ENCODE measurements at regions not wholly inside any gene's neighbourhood (a gene's known extent, or its start where the extent isn't known, plus 50 kb on each side); places are given as distances from the start of the nearest gene placed in this dataset.

GRCh38 chr7:19404912-19405329 lies 259.7 kb upstream of the FERD3L start:
- Histone ChIP-seq H4K8ac (ENCODE audit: low read depth in 2 of 2, low read length in 2 of 2) (peak overlapping the region in 1 of 2 experiments; percentile 44; a peak in 2 of 4 replicates), H3K9me1 (ENCODE audit: insufficient read depth, low read length) (no peaks in the 10 kb centered on the region), H2BK5ac (ENCODE audit: low read depth, low read length, poor library complexity, severe bottlenecking) (peak overlapping the region; percentile 92), H3K4me2 (ENCODE audit: low read depth, low read length) (peak overlapping the region; percentile 71), H3K27me3 (ENCODE audit: control insufficient read depth, insufficient read depth, low read length) (no peaks in the 10 kb centered on the region), H3K18ac (ENCODE audit: low read depth, low read length) (peak overlapping the region; percentile 71), H2BK20ac (ENCODE audit: low read depth, low read length) (0 out of 2 replicates have a peak overlapping the region, but pooled peaks have one; percentile 6), H3K36me3 (ENCODE audit: control insufficient read depth, insufficient read depth, low read length) (no peaks in the 10 kb centered on the region), H2BK120ac (ENCODE audit: low read depth, low read length) (peak overlapping the region; percentile 57), H3K4me3 (ENCODE audit: insufficient read depth, low read depth, low read length) (no peak overlapping the region), H3K4ac (ENCODE audit: low read depth, low read length) (peak overlapping the region; percentile 16; the same call in 1 of the 2 replicates), H2AFZ (replicated peaks; ENCODE audit: low read length, poor library complexity) (no peak overlapping the region), H3K9me3 (ENCODE audit: control insufficient read depth, insufficient read depth, low read length) (no peaks in the 10 kb centered on the region), H2BK15ac (ENCODE audit: low read depth, low read length) (no peak overlapping the region), H4K5ac (ENCODE audit: low read depth, low read length) (peak overlapping the region; percentile 34; the same call in 1 of the 2 replicates), H3K9ac (ENCODE audit: low read depth, low read length) (no peak overlapping the region; the same call in 1 of the 2 replicates), H2AK5ac (ENCODE audit: low read depth, low read length) (0 out of 2 replicates have a peak overlapping the region, but pooled peaks have one; percentile 2), H3K23ac (ENCODE audit: low read depth, low read length) (no peak overlapping the region), H3K14ac (replicated peaks; ENCODE audit: low read depth, low read length) (no peak overlapping the region), H2AK9ac (replicated peaks; ENCODE audit: low read depth, low read length, poor library complexity) (no peak overlapping the region), H3K27ac (ENCODE audit: insufficient read depth, low read length) (peak overlapping the region; percentile 65; the same call in 1 of the 2 replicates), H4K20me1 (ENCODE audit: insufficient read depth, low read length) (no peaks in the 10 kb centered on the region), H4K91ac (ENCODE audit: insufficient read depth, low read depth, low read length) (peak overlapping the region; percentile 33; the same call in 1 of the 2 replicates), H3K79me1 (ENCODE audit: low read depth in 1 of 2, low read length in 2 of 2) (no peaks in the 10 kb centered on the region), H3K56ac (ENCODE audit: extremely low read depth, insufficient read depth, low read length) (peak overlapping the region; percentile 11; the same call in 1 of the 2 replicates), H3K4me1 (ENCODE audit: control insufficient read depth, insufficient read depth, low read length) (no peaks in the 10 kb centered on the region; the same call in 1 of the 2 replicates)
- ATAC-seq (ENCODE audit: low read depth) (peak; percentile 90), DNase-seq (peak; percentile 99)
- POLR2A ChIA-PET (ENCODE audit: unreplicated experiment), result no interaction called here
- no CpG with 5 or more reads among the region's 3 CpGs for WGBS, 2 experiments (ENCODE audit: extremely low coverage in 2 of 2, insufficient read length in 1 of 2)
- CTCF ChIA-PET, result interaction anchor here (0.6 to 1.4 kb wide), 4 partner anchors 21 to 688 kb away, joined by 3 to 4 read pairs (median 4); no protein-coding TSS in a partner anchor
- intact Hi-C loops (cut with micrococcal nuclease), result loop anchor here (5.0 kb wide), 1 partner anchor 193 kb away; no protein-coding TSS in a partner anchor
- in situ Hi-C loops (cut with MboI; ENCODE audit: low sequenced_read_pairs), result no loop called here
- TF ChIP-seq MXI1 (IDR thresholded peaks at IDR 0.05; ENCODE audit: borderline replicate concordance, low read depth, low read length) (no peak), RCOR1 (IDR thresholded peaks at IDR 0.05; ENCODE audit: insufficient replicate concordance, low read length) (peak; percentile 86), FOS (IDR thresholded peaks at IDR 0.05; ENCODE audit: low read depth, low read length) (peak; percentile 94), SMC3 (IDR thresholded peaks at IDR 0.05; ENCODE audit: low read depth, low read length) (no peak), BHLHE40 (IDR thresholded peaks at IDR 0.05; ENCODE audit: low read depth, low read length) (peak; percentile 57; the same call in 1 of the 2 replicates), CEBPB (IDR thresholded peaks at IDR 0.05; ENCODE audit: low read depth, low read length) (0 out of 2 replicates have a peak, but pooled peaks have one; percentile 22)
- dilution Hi-C loops (cut with HindIII; ENCODE audit: low sequenced_read_pairs, unreplicated experiment), result no loop called here
- no TSS peak for BruUV-seq (replicated peaks)
